Activated CD4-positive, alpha-beta T cell treated with anti-CD3 and anti-CD28 coated beads, Interleukin-2, amount 10 ng/mL, durations not matched to agents 7 days and 5 days (primary cell): ENCODE measurements at regions not wholly inside any gene's neighbourhood (a gene's known extent, or its start where the extent isn't known, plus 50 kb on each side); places are given as distances from the start of the nearest gene placed in this dataset.
A peak's percentile ranks its signal among the peaks of the same experiment; 100 is the strongest.

ENCODE experiments used
- CTCF ChIA-PET: fragments of 350-600 bp; sonication (Branson Sonifier 250); formaldehyde crosslinking; loops from one replicate; lab custom pipeline; 2021; ENCODE audit warnings: antibody characterized with exemption; lab: Charles Lee
- POLR2A ChIA-PET: fragments of 350-600 bp; sonication (Branson Sonifier 250); formaldehyde crosslinking; loops from one replicate; lab custom pipeline; 2021; ENCODE audit warnings: antibody characterized with exemption; lab: Charles Lee
- DNase-seq: peaks from one replicate; pipeline ENCODE4 v3.0.0-alpha.2; 2020
- H3K27ac Mint-ChIP-seq: one replicate; pipeline ENCODE4 v1.8.0; 2021; ENCODE audit warnings: mild to moderate bottlenecking, moderate library complexity, mixed read lengths
- H3K27me3 Mint-ChIP-seq: one replicate; pipeline ENCODE4 v1.8.0; 2021; ENCODE audit warnings: mixed read lengths
- H3K36me3 Mint-ChIP-seq: one replicate; pipeline ENCODE4 v1.8.0; 2021; ENCODE audit warnings: low read depth, mixed read lengths
- H3K4me1 Mint-ChIP-seq: one replicate; pipeline ENCODE4 v1.8.0; 2021; ENCODE audit warnings: mixed read lengths
- H3K4me3 Mint-ChIP-seq: one replicate; pipeline ENCODE4 v1.8.0; 2021; ENCODE audit warnings: mild to moderate bottlenecking, moderate library complexity, mixed read lengths
- H3K9me3 Mint-ChIP-seq: one replicate; pipeline ENCODE4 v1.8.0; 2021; ENCODE audit warnings: mixed read lengths

DNA sequence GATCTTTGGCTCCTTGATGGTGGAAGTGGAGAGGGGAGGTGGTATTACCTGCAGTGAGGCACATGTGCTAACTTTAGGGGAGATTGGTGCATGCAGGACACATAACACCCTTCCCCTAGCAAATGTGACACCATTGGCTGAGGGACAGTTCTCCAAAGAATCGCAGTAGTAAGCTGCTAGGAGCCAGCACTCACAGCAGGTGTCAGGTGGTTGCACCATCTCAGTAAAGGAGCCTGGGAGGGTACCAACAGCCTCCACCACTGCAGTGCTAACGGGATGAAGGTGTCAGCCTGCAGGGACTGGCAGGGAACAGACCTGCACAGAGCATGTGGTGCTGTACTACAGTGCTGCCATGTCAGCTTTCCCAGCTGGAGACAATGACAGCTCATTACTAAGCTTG lies 127.3 kb upstream of the PIEZO2 start:
- no peak for DNase-seq
- no peaks in the 10 kb centered on the region for H3K9me3 Mint-ChIP-seq
- CTCF ChIA-PET: interaction anchor here (0.6 to 0.7 kb wide), 2 partner anchors 14 to 68 kb away, joined by 3 read pairs; no protein-coding TSS in a partner anchor
- no peaks in the 10 kb centered on the region for H3K27me3 Mint-ChIP-seq
- H3K4me1 Mint-ChIP-seq: no peaks in the 10 kb centered on the region
- no peak overlapping the region for H3K27ac Mint-ChIP-seq
- no peaks in the 10 kb centered on the region for H3K36me3 Mint-ChIP-seq
- POLR2A ChIA-PET: no interaction called here
- H3K4me3 Mint-ChIP-seq: no peak overlapping the region

DNA sequence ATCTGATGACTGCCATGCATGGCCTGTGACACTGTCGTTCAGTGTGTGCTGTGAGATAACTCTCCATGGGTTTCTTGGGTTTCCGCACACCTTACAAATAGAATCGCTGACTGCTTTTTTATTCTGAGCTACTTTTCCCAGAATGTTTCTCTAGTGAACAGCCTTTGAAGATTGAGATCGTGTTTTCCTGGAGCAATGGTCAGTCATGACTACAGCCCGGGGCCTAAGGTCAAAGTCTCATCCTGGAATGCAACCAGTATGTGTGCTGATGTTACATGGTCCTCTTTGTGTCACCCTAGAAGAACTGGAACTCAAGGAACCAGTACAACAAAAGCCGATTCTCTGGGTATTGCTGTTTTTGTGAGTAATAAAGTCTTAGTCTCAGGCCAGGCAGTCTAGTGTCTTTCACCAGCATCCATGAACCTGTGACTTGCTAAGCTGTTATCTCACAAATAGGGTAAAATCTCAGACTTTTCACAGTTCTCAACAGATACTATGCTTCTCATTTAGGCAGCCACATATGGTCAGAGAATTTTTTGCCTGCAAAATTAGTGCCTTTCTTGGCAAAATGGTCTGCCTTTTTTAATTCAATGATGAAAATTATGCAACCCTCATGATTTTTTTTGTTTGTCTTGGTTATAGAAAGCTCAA lies 124.9 kb upstream of the PIEZO2 start:
- H3K4me3 Mint-ChIP-seq: no peak overlapping the region
- no peaks in the 10 kb centered on the region for H3K27me3 Mint-ChIP-seq
- H3K36me3 Mint-ChIP-seq: no peaks in the 10 kb centered on the region
- H3K9me3 Mint-ChIP-seq: no peaks in the 10 kb centered on the region
- no peak for DNase-seq
- CTCF ChIA-PET: no interaction called here
- H3K27ac Mint-ChIP-seq: no peak overlapping the region
- no peaks in the 10 kb centered on the region for H3K4me1 Mint-ChIP-seq
- POLR2A ChIA-PET: no interaction called here

DNA sequence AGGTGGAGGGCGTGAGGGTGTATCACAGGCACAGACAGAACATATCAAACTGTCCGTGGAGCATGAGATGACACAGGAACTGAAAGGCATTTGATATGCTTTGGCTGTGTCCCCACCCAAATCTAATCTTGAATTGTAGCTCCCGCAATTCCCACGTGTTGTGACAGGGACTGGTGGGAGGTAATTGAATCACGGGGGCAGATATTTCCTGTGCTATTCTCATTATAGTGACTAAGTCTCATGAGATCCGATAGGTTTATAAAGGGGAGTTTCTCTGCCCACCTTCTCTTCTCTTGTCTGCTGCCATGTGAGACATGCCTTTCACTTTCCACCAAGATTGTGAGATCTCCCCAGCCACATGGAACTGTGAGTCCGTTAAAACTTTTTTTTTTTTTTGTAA lies 123.1 kb upstream of the PIEZO2 start:
- no peak overlapping the region for H3K4me3 Mint-ChIP-seq
- no peak overlapping the region for H3K27ac Mint-ChIP-seq
- no peaks in the 10 kb centered on the region for H3K36me3 Mint-ChIP-seq
- H3K27me3 Mint-ChIP-seq: peaks cover 1% of the 10 kb centered on the region
- ChIA-PET POLR2A (no interaction called here), CTCF (no interaction called here)
- H3K9me3 Mint-ChIP-seq: no peaks in the 10 kb centered on the region
- H3K4me1 Mint-ChIP-seq: no peaks in the 10 kb centered on the region
- DNase-seq: no peak

DNA sequence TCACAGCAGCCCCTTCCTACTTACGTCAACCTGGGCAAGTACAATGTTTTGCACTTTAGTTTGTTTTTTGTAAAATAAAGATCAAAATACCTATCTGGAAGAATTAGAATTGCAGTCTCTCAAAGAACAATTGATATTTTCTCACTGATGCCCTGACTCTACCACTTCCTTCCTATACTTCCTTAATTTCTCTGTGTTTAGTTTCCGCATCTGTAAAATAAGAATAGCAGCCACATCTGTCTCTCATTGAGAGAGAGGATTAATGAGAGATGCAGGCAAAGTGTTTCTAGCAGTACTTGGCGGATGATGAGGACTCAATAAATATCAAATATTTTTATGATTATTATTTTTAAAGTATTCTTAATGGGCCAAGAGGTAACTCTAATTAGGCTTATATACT lies 122.6 kb upstream of the PIEZO2 start:
- Mint-ChIP-seq H3K36me3 (no peaks in the 10 kb centered on the region), H3K4me3 (no peak overlapping the region)
- CTCF ChIA-PET: no interaction called here

DNA sequence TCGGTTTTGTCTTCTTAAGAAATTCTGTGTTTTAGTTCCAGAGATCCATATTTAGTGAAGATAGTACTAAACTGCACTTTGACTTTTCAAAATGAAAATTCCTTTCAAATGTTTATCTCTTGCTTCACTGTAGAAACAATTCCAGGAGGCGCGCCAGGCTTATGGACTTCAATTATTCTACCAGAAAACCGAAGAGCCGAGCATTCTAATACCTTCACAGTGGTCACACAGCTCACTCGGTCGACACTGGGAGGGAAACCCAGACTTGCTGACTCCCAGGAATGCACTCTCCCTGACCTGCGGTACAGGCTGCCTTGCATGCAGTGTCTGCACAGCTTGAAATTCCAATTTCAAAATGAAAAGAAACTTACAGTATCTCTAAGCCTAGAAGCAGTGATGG lies 119.9 kb upstream of the PIEZO2 start:
- no peak overlapping the region for H3K27ac Mint-ChIP-seq
- DNase-seq: no peak

More for the DNA sequence above, 122.6 kb upstream of the PIEZO2 start:
- peaks cover 1% of the 10 kb centered on the region for H3K27me3 Mint-ChIP-seq
- DNase-seq: no peak
- no peak overlapping the region for H3K27ac Mint-ChIP-seq
- H3K9me3 Mint-ChIP-seq: no peaks in the 10 kb centered on the region
- no peaks in the 10 kb centered on the region for H3K4me1 Mint-ChIP-seq
- POLR2A ChIA-PET: no interaction called here

DNA sequence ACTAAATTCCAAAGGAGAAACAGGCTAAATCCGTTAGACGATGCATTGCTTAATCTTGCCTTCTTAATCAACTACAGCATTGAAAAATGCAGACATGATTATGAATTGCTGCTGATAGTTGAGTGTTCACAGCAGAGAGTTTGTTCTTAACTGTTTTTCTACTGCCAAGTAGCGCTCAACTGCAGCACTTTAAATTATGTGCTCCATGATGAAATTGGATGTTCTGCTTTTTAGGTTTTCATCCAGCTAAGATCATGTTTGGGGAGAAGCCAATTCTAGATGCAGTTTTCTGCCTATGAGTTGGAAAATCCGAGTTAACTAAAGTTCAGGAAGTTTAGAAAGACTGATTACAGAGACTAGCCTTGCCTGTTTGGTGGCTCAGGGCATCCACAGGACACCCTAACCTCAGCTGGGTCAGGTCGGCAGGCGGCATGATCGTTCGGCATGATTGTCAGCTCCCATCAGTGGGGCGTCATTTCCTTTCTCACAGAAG lies 119.4 kb upstream of the PIEZO2 start:
- Mint-ChIP-seq H3K27me3 (peaks cover 1% of the 10 kb centered on the region), H3K4me1 (no peaks in the 10 kb centered on the region), H3K27ac (no peak overlapping the region), H3K9me3 (peaks cover 2% of the 10 kb centered on the region), H3K4me3 (no peak overlapping the region), H3K36me3 (no peaks in the 10 kb centered on the region)
- ChIA-PET POLR2A (no interaction called here), CTCF (no interaction called here)
- no peak for DNase-seq

More for the DNA sequence above, 119.9 kb upstream of the PIEZO2 start:
- Mint-ChIP-seq H3K4me3 (no peak overlapping the region), H3K27me3 (peaks cover 1% of the 10 kb centered on the region), H3K36me3 (no peaks in the 10 kb centered on the region), H3K9me3 (no peaks in the 10 kb centered on the region), H3K4me1 (no peaks in the 10 kb centered on the region)
- ChIA-PET POLR2A (no interaction called here), CTCF (no interaction called here)

DNA sequence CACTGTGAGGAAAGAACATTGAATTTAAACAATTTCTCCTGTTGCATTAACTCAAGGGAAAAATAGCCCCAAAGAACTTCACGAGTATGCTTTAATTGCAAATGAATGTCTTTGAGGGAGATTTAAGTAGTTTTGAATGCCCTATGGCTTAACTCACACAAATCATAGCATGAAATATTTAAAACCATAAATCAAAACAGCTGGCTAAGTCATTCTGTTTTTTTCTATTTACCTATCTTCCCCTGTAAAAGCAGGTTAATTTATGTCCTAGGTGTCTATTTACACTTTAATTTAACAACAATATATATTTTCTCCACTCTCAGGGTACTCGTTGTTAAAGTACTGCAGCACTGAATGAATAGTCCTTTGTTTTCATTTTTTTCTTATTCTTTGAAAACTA lies 118.8 kb upstream of the PIEZO2 start:
- Mint-ChIP-seq H3K4me3 (no peak overlapping the region), H3K27ac (no peak overlapping the region), H3K9me3 (peaks cover 8% of the 10 kb centered on the region), H3K27me3 (peaks cover 1% of the 10 kb centered on the region), H3K36me3 (no peaks in the 10 kb centered on the region), H3K4me1 (no peaks in the 10 kb centered on the region)
- ChIA-PET CTCF (no interaction called here), POLR2A (no interaction called here)
- no peak for DNase-seq

DNA sequence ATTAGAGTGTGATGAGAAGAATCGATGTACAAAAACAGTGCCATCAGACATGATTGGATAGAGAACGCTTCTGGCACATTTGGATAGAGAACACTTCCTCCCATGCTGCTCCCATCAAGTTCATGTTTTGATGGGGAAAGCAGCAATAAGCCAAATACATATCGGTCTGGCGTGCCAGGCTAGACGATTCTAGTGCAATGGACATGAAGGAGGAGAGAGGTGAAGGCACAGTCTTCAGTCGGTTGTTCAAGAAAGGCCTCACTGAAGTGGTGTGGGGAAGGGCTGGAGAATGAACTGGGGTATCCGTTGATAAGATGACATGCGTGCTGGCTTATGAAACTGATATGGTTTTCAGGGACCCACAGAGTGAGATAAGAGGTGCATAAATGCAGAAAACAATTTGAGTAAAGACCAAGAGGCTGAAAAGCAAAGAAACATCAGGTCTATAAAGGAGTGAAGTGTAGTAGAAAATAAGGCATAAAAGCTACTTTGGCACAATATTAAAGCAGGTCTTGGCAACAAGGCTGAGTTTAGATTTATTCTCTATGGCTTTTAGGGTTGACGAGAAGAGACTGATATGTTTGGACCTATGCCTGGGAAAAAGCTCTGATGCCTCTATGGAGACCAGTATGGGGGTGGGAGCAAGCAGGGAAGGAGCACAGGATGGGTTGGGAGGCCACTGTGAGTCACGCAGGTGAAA lies 117.6 kb upstream of the PIEZO2 start:
- Mint-ChIP-seq H3K4me1 (no peaks in the 10 kb centered on the region), H3K36me3 (no peaks in the 10 kb centered on the region), H3K9me3 (peaks cover 8% of the 10 kb centered on the region), H3K27me3 (peaks cover 1% of the 10 kb centered on the region), H3K27ac (no peak overlapping the region), H3K4me3 (no peak overlapping the region)
- CTCF ChIA-PET: no interaction called here
- POLR2A ChIA-PET: no interaction called here
- no peak for DNase-seq

DNA sequence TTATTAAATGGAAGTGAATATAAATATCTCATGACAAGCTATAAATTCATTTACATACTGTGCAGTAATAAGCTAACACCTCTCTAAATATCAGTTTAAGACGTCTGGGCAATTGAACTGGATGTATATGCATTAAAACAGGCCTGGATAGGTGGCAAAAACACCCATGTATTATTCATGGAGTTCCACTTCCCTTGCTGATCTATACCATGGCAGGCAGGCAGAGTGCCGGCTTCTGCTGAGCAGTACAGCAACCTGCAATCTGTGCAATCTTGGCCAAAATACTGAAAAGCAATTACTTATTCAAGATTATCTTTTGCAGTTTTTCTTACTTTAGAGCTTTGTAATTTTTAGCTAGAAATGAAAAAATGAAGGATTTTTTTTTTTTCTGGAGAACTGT lies 112.1 kb upstream of the PIEZO2 start:
- peaks cover 2% of the 10 kb centered on the region for H3K27me3 Mint-ChIP-seq
- H3K36me3 Mint-ChIP-seq: no peaks in the 10 kb centered on the region
- peaks cover 8% of the 10 kb centered on the region for H3K9me3 Mint-ChIP-seq
- ChIA-PET POLR2A (no interaction called here), CTCF (no interaction called here)
- no peaks in the 10 kb centered on the region for H3K4me1 Mint-ChIP-seq
- H3K27ac Mint-ChIP-seq: no peak overlapping the region
- no peak overlapping the region for H3K4me3 Mint-ChIP-seq
- DNase-seq: no peak

DNA sequence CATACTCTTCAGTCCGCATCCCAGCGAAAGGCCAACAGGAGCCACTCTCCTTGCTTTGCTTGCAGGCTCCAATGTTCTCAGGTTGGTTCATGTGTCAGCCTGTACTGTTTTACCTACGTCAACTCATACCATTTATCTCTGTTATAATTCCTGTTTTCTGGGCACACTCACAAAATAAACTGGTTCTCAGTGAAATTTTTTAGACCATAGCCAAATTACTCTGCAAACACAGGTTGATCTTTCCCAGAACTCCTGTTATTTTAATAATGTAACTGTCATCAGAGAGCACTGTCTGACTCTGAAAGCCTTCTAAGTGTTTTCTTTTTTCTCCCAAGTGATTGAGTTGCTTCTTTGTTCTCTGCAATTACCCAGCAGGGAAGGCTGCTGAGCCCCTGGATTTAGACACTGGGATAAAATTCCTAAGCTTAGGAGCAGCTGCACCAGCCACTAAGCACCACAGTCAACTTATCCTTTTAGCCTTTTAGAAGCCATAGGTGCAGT lies 111.6 kb upstream of the PIEZO2 start:
- ChIA-PET CTCF (no interaction called here), POLR2A (no interaction called here)
- Mint-ChIP-seq H3K4me1 (no peaks in the 10 kb centered on the region), H3K4me3 (no peak overlapping the region), H3K27me3 (peaks cover 2% of the 10 kb centered on the region), H3K36me3 (no peaks in the 10 kb centered on the region), H3K27ac (peak overlapping the region; percentile 41), H3K9me3 (peaks cover 8% of the 10 kb centered on the region)
- DNase-seq: no peak

DNA sequence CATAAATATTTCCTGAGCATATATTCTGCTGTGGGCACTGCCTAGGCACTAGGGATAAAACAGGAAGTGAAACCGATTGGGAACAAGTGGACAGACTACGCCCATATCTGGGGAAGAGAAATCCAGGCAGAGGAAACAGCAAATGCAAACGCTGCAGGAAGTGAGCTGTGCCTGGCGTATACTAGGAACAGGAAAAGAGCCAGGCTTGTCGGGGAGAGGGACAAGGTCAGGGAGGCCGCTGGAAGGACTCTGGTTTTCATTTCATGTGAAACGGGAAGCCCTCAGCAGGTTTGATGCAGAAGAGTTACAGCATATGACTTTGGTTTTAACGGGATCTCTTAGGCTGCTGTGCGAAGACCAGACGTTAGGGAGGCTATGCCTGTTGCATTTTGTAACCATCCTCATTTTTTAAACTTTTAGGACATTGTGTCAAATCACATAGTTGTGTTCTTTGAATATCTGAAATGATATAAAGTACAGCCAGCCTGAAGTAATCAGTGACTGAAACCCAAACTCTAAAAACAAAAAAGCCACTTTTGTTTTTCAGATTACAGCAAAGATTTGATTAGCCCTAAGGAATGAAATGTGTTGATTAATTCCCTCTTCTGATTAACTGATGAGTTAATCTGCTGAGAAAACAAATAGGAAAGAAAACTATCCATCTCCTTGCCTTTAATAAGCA lies 110.2 kb upstream of the PIEZO2 start:
- Mint-ChIP-seq H3K9me3 (peaks cover 8% of the 10 kb centered on the region), H3K36me3 (no peaks in the 10 kb centered on the region), H3K4me3 (no peak overlapping the region), H3K4me1 (no peaks in the 10 kb centered on the region), H3K27ac (no peak overlapping the region), H3K27me3 (peaks cover 2% of the 10 kb centered on the region)
- ChIA-PET CTCF (no interaction called here), POLR2A (no interaction called here)
- no peak for DNase-seq

DNA sequence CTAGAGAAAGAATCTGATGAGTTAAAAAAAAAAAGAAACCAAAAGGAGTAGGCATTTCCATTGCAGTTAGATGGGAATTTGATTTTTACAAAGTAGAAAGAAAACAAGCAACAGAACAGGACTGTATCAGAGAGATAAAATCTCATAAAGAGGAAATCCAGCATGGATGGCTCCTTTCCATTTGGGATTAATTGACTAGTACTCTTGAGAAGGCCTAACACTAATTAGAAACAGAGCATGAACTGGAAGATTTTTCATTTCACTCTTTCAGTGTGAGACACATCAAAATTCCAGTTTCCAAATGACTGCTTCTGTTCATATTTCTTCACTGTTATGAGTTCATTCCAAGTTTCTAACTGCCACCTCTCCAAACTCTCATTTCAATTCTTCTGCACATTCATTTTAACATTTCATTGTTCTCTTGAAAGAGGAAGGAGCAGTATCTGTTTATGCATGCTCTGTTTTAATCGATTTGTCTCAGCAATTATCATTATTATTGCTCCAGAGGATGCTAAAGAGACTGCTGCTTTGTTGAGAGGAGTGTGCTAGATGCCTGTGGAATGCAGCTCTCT lies 108.8 kb upstream of the PIEZO2 start:
- CTCF ChIA-PET: no interaction called here
- H3K4me3 Mint-ChIP-seq: no peak overlapping the region
- POLR2A ChIA-PET: no interaction called here
- no peaks in the 10 kb centered on the region for H3K4me1 Mint-ChIP-seq
- H3K9me3 Mint-ChIP-seq: no peaks in the 10 kb centered on the region
- no peak overlapping the region for H3K27ac Mint-ChIP-seq
- no peaks in the 10 kb centered on the region for H3K36me3 Mint-ChIP-seq
- H3K27me3 Mint-ChIP-seq: peaks cover 2% of the 10 kb centered on the region
- DNase-seq: no peak

DNA sequence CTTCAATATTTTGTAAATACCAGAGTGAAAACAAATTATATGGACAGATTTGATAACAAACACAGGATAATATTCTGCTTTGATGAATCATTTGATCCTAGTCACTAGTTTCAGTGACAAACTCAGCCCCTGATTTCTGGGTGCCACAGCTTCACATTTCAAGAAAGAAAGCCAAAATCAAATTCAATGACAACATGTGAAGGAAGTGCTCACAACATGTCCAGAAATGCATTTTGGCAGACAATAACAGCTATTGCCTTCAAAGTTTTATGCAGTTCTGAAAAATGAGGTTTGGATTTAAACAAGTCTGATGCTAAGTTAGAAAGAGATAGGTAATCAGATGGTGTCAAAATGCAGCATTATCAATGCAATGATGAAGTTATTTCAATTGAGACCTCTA lies 106.9 kb upstream of the PIEZO2 start:
- no peak overlapping the region for H3K4me3 Mint-ChIP-seq
- H3K9me3 Mint-ChIP-seq: no peaks in the 10 kb centered on the region
- H3K36me3 Mint-ChIP-seq: no peaks in the 10 kb centered on the region
- ChIA-PET CTCF (no interaction called here), POLR2A (no interaction called here)
- no peak overlapping the region for H3K27ac Mint-ChIP-seq
- peaks cover 2% of the 10 kb centered on the region for H3K27me3 Mint-ChIP-seq
- DNase-seq: no peak
- H3K4me1 Mint-ChIP-seq: no peaks in the 10 kb centered on the region
